22Rv1 (cell line): ENCODE measurements at regions not wholly inside any gene's neighbourhood (a gene's known extent, or its start where the extent isn't known, plus 50 kb on each side); places are given as distances from the start of the nearest gene placed in this dataset.

Source experiments
- H3K27ac ChIP-seq: fragments of 450-650 bp; 2 replicates; pipeline ENCODE4 v1.5.1; 2017
- ZFX ChIP-seq: fragments of 450-650 bp; IDR thresholded peaks from 2 replicates; pipeline ENCODE4 v1.6.1; 2017; ENCODE audit warnings: antibody characterized with exemption, borderline replicate concordance
- TF ChIP-seq, protein P1 (sequence below): fragments of 450-650 bp; IDR thresholded peaks from 2 replicates; pipeline ENCODE4 v1.5.1; 2017; ENCODE audit warnings: mild to moderate bottlenecking

- H3K27ac ChIP-seq: no peak overlapping the region
- no peak for TF ChIP-seq ZFX
- TF ChIP-seq, protein P1, sequence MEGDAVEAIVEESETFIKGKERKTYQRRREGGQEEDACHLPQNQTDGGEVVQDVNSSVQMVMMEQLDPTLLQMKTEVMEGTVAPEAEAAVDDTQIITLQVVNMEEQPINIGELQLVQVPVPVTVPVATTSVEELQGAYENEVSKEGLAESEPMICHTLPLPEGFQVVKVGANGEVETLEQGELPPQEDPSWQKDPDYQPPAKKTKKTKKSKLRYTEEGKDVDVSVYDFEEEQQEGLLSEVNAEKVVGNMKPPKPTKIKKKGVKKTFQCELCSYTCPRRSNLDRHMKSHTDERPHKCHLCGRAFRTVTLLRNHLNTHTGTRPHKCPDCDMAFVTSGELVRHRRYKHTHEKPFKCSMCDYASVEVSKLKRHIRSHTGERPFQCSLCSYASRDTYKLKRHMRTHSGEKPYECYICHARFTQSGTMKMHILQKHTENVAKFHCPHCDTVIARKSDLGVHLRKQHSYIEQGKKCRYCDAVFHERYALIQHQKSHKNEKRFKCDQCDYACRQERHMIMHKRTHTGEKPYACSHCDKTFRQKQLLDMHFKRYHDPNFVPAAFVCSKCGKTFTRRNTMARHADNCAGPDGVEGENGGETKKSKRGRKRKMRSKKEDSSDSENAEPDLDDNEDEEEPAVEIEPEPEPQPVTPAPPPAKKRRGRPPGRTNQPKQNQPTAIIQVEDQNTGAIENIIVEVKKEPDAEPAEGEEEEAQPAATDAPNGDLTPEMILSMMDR: no peak
Measured at GRCh38 chr2:216298719-216299495, 73.4 kb downstream of the MARCHF4 start.

DNA sequence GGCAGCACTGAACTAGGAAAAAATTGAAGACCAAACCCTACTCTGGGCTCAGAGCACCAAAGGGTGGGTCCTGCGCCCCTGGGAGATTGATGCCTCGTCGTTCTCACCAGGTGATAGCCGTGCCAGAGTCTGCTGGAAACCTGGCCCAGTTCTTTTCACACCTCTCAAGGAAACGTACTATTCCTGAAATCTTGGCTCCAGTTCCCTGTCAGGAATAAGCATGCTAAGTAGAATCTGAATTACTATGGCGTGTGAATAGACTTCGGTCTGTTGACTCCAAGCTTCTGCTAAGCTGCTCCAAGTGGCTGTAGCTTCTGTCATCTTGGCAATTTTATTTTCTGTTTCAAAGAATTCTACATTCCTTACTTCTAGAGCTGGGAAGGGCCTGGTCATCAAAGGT is 75.4 kb downstream of the MARCHF4 start:
- no peak overlapping the region for H3K27ac ChIP-seq
- TF ChIP-seq ZFX: no peak
- TF ChIP-seq, protein P1: no peak

DNA sequence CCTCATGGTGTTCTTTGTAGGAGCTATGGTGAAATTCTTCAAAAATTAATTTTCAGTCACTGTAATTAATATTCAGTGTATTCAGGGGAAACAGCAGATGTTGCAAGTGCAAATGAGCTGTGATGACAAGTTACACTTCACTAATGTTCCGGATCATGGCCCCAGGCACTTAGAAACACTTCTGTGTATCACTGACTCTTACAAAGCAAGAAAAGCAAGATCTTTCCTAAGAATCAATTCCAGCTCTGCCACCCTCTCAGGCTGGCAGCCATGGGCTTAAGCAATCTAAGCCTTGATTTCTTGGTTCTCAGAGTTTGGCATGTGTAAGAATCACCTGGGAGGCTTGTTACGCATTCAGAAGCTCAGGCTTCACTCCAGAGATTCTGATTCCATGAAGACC is 78.0 kb downstream of the MARCHF4 start:
- TF ChIP-seq ZFX: no peak
- TF ChIP-seq, protein P1: no peak
- H3K27ac ChIP-seq: no peak overlapping the region

DNA sequence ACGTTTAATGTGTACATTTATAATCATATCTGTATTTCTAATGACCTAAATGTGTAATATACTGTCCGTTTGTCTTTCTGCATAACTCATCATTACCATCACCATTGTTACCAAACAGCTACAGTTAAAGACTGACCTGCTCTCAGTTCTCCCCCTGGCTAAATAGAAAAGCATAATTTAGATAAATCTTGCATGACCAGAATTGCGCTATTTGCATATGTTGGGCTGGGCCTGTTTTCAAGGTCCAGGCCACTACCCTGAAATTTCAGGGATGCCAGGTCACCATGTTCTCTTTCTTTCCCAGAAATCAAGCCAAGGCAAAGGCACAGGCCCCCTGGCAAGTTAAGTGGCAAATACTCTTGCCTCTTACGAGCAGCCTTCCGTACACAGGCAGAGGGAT is 78.4 kb downstream of the MARCHF4 start:
- TF ChIP-seq ZFX: no peak
- TF ChIP-seq, protein P1: no peak

GRCh38 chr2:216292886-216293301 is 79.4 kb downstream of the MARCHF4 start:
- no peak overlapping the region for H3K27ac ChIP-seq
- no peak for TF ChIP-seq ZFX
- TF ChIP-seq, protein P1: no peak

More for the DNA sequence above, 78.4 kb downstream of the MARCHF4 start:
- no peak overlapping the region for H3K27ac ChIP-seq

DNA sequence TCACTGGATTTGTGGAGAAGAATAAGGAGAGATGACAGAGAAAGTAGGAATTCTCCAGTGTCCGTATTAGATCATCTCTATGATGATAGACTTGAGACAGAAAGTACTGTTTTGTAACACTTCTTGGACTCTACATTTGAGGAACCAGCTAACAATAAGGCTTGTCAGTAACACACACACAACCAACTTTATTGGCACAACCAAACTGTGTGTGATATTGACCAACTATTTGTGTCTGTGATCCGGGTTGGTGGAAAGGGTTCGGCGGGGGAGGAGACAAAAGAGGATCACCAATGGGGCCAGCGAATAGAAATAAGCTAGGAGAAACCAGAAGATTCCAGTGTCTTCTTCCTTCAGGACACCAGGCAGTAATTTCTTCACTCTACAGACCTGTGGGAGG is 79.8 kb downstream of the MARCHF4 start:
- TF ChIP-seq, protein P1: no peak
- TF ChIP-seq ZFX: no peak
- no peak overlapping the region for H3K27ac ChIP-seq

DNA sequence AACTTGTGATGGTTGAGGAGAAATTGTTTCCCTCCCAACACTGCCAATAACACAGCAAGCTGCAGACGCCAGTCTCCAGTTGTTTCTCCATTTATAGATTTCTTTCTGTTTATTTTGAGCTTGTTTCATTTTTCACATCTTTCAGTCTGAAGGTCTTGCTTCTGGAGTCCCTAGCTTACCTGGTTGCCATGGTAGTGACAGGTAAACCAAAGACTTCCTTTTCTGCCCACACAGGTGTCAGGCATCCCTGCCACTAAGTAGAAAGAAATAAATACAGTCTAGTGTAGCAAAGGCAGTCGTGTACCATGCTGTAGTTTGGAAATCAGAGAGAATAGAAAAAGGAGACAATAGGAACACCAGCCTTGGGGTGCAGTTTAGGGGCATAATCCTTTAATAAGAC is 82.8 kb downstream of the MARCHF4 start:
- TF ChIP-seq, protein P1: no peak
- no peak for TF ChIP-seq ZFX
- H3K27ac ChIP-seq: no peak overlapping the region
